HepG2 (cell line): ENCODE measurements at regions not wholly inside any gene's neighbourhood (a gene's known extent, or its start where the extent isn't known, plus 50 kb on each side); places are given as distances from the start of the nearest gene placed in this dataset.

ENCODE experiments used
- ATAC-seq: fragments of 200-7000 bp; cut with Tn5 transposase; 3 replicates; pipeline ENCODE4 v1.9.1; 2020; ENCODE audit warnings: mild to moderate bottlenecking, moderate library complexity
- BruUV-seq: library from RNA; stranded (reverse); fragments of 400-500 nt; replicated peaks from 2 replicates; lab custom pipeline; 2021; lab: Mats Ljungman, UMichigan
- CTCF ChIA-PET: fragments of 300-600 bp; formaldehyde crosslinking; extraction: SDS; loops from one replicate; lab custom pipeline; 2021; ENCODE audit warnings: low total read pairs, inconsistent platforms, low intra/inter-chr PET ratio; lab: Yijun Ruan, JAX
- POLR2A ChIA-PET: fragments of 350-600 bp; sonication (Branson Sonifier 250); formaldehyde crosslinking; loops from one replicate; lab custom pipeline; 2020; ENCODE audit warnings: antibody characterized with exemption, inconsistent platforms; lab: Yijun Ruan, JAX
- DNase-seq: peaks from one replicate; pipeline ENCODE4 v3.0.0-alpha.2; 2015; ENCODE audit warnings: low spot score
- FAIRE-seq: peaks from 3 replicates; lab custom pipeline; 2011; peaks lifted over from hg19 to GRCh38; lab: Jason Lieb, UNC
- H2AFZ ChIP-seq: one replicate; pipeline ENCODE4 v1.6.1; 2011; ENCODE audit warnings: low read length, inconsistent platforms
- H3K27ac ChIP-seq: fragments of 300-600 bp; 3 replicates; pipeline ENCODE4 v1.8.0; 2011; ENCODE audit warnings: mixed run types, mild to moderate bottlenecking, mixed read lengths, low read length, inconsistent platforms; ENCODE audit not compliant: insufficient read depth; ENCODE audit errors: extremely low read length
- H3K27me3 ChIP-seq, 2 experiments: fragments of 200-600 bp in 1 of 2; 2 replicates in 1 of 2; 3 replicates in 1 of 2; pipeline versions ENCODE4 v1.6.0 to v1.8.0; 2011; ENCODE audit warnings: low read length in 2 of 2, mild to moderate bottlenecking in 2 of 2, moderate library complexity in 2 of 2, inconsistent platforms in 1 of 2; ENCODE audit not compliant: insufficient read depth in 2 of 2, control insufficient read depth in 1 of 2
- H3K36me3 ChIP-seq, 2 experiments: fragments of 200-600 bp in 1 of 2; replicated peaks in 1 of 2; 2 replicates in 1 of 2; 3 replicates in 1 of 2; pipeline versions ENCODE4 v1.5.1 to v1.8.0; 2011; ENCODE audit warnings: low read length in 2 of 2, inconsistent platforms in 1 of 2; ENCODE audit not compliant: insufficient read depth in 2 of 2, control insufficient read depth in 1 of 2
- H3K4me1 ChIP-seq: 2 replicates; pipeline ENCODE4 v1.5.1; 2012; ENCODE audit warnings: low read length, inconsistent platforms; ENCODE audit not compliant: insufficient read depth
- H3K4me2 ChIP-seq: 2 replicates; pipeline ENCODE4 v1.6.0; 2011; ENCODE audit warnings: low read depth, low read length, inconsistent platforms
- H3K4me3 ChIP-seq, 3 experiments: fragments of 200-600 bp in 1 of 3; sonication (generic), shearing (Covaris generic) in 1 of 3; replicated peaks in 1 of 3; 2 replicates each; pipeline ENCODE4 v1.5.1; 2011 to 2016; ENCODE audit warnings: low read length in 3 of 3, inconsistent platforms in 2 of 3, low read depth in 2 of 3, mild to moderate bottlenecking in 2 of 3, control low read depth in 1 of 3, mixed read lengths in 1 of 3; ENCODE audit not compliant: insufficient read depth in 1 of 3
- H3K79me2 ChIP-seq: one replicate; pipeline ENCODE4 v1.6.1; 2011; ENCODE audit warnings: low read length, inconsistent platforms; ENCODE audit not compliant: insufficient read depth
- H3K9ac ChIP-seq: 2 replicates; pipeline ENCODE4 v1.6.0; 2011; ENCODE audit warnings: mild to moderate bottlenecking, low read depth, low read length, inconsistent platforms; ENCODE audit not compliant: insufficient read depth
- H3K9me3 ChIP-seq: 2 replicates; pipeline ENCODE4 v1.5.1; 2012; ENCODE audit warnings: mild to moderate bottlenecking, low read length
- H4K20me1 ChIP-seq: 2 replicates; pipeline ENCODE4 v1.6.0; 2011; ENCODE audit warnings: inconsistent platforms, mild to moderate bottlenecking, low read length, moderate library complexity; ENCODE audit not compliant: insufficient read depth
- CREB3 ChIP-seq: sonication (generic); formaldehyde crosslinking; IDR thresholded peaks from 2 replicates; pipeline ENCODE4 v1.5.0; 2020; ENCODE audit warnings: missing genetic modification reagents
- FOXC1 ChIP-seq: sonication (generic); formaldehyde crosslinking; IDR thresholded peaks from 2 replicates; pipeline ENCODE4 v1.8.0; 2022; ENCODE audit warnings: mild to moderate bottlenecking, missing genetic modification reagents, borderline replicate concordance
- MLX ChIP-seq: IDR thresholded peaks from 2 replicates; pipeline ENCODE4 v1.6.1; 2016
- ZNF572 ChIP-seq: sonication (generic); formaldehyde crosslinking; IDR thresholded peaks from 2 replicates; pipeline ENCODE4 v1.5.1; 2020; ENCODE audit warnings: mild to moderate bottlenecking, missing genetic modification reagents
- ZNF615 ChIP-seq: sonication (generic); formaldehyde crosslinking; IDR thresholded peaks from 2 replicates; pipeline ENCODE4 v1.5.0; 2020; ENCODE audit warnings: mild to moderate bottlenecking, missing genetic modification reagents, borderline replicate concordance
- ZNF7 ChIP-seq: IDR thresholded peaks from 2 replicates; pipeline ENCODE4 v1.6.1; 2016; ENCODE audit warnings: missing biosample characterization, missing genetic modification reagents
- WGBS: methylation state at CpG from one replicate; pipeline ENCODE4 v1.1.6; 2017; ENCODE audit warnings: low lambda C conversion rate; 5-methylcytosine and 5-hydroxymethylcytosine counted together
- in situ Hi-C: cut with HindIII; loops from 2 replicates; pipeline ENCODE4 v1.10.0; 2017; ENCODE audit warnings: low pct_unique_long_range_greater_than_20kb; ENCODE audit not compliant: extremely low pct_ligation_motif_present
- intact Hi-C: fragments of 100-400 bp; cut with micrococcal nuclease; formaldehyde crosslinking; loops from one replicate; pipeline ENCODE4 v1.10.0; 2022; ENCODE audit not compliant: unreplicated experiment
- TF ChIP-seq, protein P1 (sequence below): sonication (generic); formaldehyde crosslinking; IDR thresholded peaks from 2 replicates; pipeline ENCODE4 v1.8.1; 2023; ENCODE audit warnings: missing genetic modification reagents, inconsistent platforms, borderline replicate concordance

- Histone ChIP-seq H3K36me3 (no peaks in the 10 kb centered on the region), H3K4me2 (no peak overlapping the region), H3K4me3 (no peak overlapping the region), H3K4me1 (no peaks in the 10 kb centered on the region), H2AFZ (no peak overlapping the region), H4K20me1 (no peaks in the 10 kb centered on the region), H3K27me3 (no peaks in the 10 kb centered on the region), H3K9me3 (no peaks in the 10 kb centered on the region), H3K9ac (no peak overlapping the region), H3K79me2 (no peaks in the 10 kb centered on the region), H3K27ac (no peak overlapping the region)
- in situ Hi-C loops = no loop called here
- ATAC-seq = no peak
- POLR2A ChIA-PET = no interaction called here
- WGBS = 0% methylated on average over 4 of the region's 4 CpGs
- CTCF ChIA-PET = no interaction called here
- no peak for TF ChIP-seq FOXC1 (CRISPR knock-in tag)
- intact Hi-C loops = no loop called here
- BruUV-seq = no TSS peak
- no peak for DNase-seq
- FAIRE-seq = no peak
Measured at GRCh38 chr1:99122039-99122438, 117.4 kb upstream of the PLPPR5 start.

GRCh38 chr1:99123936-99124335, 119.3 kb upstream of the PLPPR5 start:
- DNase-seq (no peak), FAIRE-seq (no peak), ATAC-seq (no peak)
- no TSS peak for BruUV-seq
- intact Hi-C loops (no loop called here), in situ Hi-C loops (no loop called here)
- CTCF ChIA-PET = no interaction called here
- H3K27me3 ChIP-seq = no peaks in the 10 kb centered on the region
- TF ChIP-seq ZNF615 (CRISPR knock-in tag) (no peak), ZNF572 (CRISPR knock-in tag) (no peak), MLX (CRISPR knock-in tag) (no peak), ZNF7 (CRISPR knock-in tag) (no peak), CREB3 (no peak)
- TF ChIP-seq, protein P1, sequence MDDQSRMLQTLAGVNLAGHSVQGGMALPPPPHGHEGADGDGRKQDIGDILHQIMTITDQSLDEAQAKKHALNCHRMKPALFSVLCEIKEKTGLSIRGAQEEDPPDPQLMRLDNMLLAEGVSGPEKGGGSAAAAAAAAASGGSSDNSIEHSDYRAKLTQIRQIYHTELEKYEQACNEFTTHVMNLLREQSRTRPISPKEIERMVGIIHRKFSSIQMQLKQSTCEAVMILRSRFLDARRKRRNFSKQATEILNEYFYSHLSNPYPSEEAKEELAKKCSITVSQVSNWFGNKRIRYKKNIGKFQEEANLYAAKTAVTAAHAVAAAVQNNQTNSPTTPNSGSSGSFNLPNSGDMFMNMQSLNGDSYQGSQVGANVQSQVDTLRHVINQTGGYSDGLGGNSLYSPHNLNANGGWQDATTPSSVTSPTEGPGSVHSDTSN (CRISPR knock-in tag) = no peak
- H3K9ac ChIP-seq = no peak overlapping the region
- no peaks in the 10 kb centered on the region for H3K79me2 ChIP-seq
- POLR2A ChIA-PET = no interaction called here
- H3K4me2 ChIP-seq = no peak overlapping the region
- no peak overlapping the region for H3K4me3 ChIP-seq
- H2AFZ ChIP-seq = no peak overlapping the region
- H4K20me1 ChIP-seq = no peaks in the 10 kb centered on the region
- no peaks in the 10 kb centered on the region for H3K4me1 ChIP-seq
- no peaks in the 10 kb centered on the region for H3K9me3 ChIP-seq
- H3K36me3 ChIP-seq = no peaks in the 10 kb centered on the region
- no peak overlapping the region for H3K27ac ChIP-seq
